Right lobe of liver (tissue), 4 donors: ENCODE measurements at regions not wholly inside any gene's neighbourhood (a gene's known extent, or its start where the extent isn't known, plus 50 kb on each side); places are given as distances from the start of the nearest gene placed in this dataset.

ENCODE experiments used
- POLR2A ChIP-seq: fragments of 450-650 bp; IDR thresholded peaks from one replicate; pipeline ENCODE4 v1.6.1; 2017; ENCODE audit warnings: antibody characterized with exemption, mild to moderate bottlenecking
- TF ChIP-seq, protein P1 (sequence below), 4 donors: fragments of 200-600 bp in 3 of 4; fragments of 450-650 bp in 1 of 4; IDR thresholded peaks; one replicate each; pipeline versions ENCODE4 v1.5.1 to v1.8.0; 2016 to 2022; ENCODE audit warnings: antibody characterized with exemption in 4 of 4, mild to moderate bottlenecking in 2 of 4
- donor health status: DM: no; HTN: no; CAD: no.
- donor health status: DM: no; HTN: no; CAD: no.
- donor health status: DM: no; HTN: yes; CAD: no.

DNA sequence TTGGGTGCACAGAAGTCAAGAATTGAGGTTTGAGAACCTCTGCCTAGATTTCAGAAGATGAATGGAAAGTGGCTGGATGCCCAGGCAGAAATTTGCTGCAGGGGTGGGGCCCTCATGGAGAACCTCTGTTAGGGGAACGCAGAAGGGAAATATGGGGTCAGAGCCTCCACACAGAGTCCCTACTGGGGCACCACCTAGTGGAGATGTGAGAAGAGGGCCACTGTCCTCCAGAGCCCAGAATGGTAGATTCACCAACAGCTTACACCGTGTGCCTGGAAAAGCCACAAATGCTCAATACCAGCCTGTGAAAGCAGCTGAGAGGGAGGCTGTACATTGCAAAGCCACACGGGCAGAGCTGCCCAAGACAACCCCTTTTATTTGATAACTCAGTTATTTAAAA is 383.5 kb downstream of the TLE4 start:
- TF ChIP-seq, protein P1, sequence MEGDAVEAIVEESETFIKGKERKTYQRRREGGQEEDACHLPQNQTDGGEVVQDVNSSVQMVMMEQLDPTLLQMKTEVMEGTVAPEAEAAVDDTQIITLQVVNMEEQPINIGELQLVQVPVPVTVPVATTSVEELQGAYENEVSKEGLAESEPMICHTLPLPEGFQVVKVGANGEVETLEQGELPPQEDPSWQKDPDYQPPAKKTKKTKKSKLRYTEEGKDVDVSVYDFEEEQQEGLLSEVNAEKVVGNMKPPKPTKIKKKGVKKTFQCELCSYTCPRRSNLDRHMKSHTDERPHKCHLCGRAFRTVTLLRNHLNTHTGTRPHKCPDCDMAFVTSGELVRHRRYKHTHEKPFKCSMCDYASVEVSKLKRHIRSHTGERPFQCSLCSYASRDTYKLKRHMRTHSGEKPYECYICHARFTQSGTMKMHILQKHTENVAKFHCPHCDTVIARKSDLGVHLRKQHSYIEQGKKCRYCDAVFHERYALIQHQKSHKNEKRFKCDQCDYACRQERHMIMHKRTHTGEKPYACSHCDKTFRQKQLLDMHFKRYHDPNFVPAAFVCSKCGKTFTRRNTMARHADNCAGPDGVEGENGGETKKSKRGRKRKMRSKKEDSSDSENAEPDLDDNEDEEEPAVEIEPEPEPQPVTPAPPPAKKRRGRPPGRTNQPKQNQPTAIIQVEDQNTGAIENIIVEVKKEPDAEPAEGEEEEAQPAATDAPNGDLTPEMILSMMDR (IDR thresholded peaks at IDR 0.05), result peak in 3 of 4 donors; percentile 24 to 43 (median 34)
- no peak for TF ChIP-seq POLR2A
